SK-N-SH (cell line): ENCODE measurements at regions not wholly inside any gene's neighbourhood (a gene's known extent, or its start where the extent isn't known, plus 50 kb on each side); places are given as distances from the start of the nearest gene placed in this dataset.

ENCODE experiments used
- CTCF ChIA-PET: fragments of 300-600, 350-600 bp; formaldehyde crosslinking; extraction: SDS; loops from one replicate; lab custom pipeline; 2021; lab: Yijun Ruan, JAX
- POLR2A ChIA-PET: fragments of 350-600 bp; sonication (Branson Sonifier 250); formaldehyde crosslinking; extraction: SDS; loops from one replicate; lab custom pipeline; 2020; ENCODE audit warnings: antibody characterized with exemption, inconsistent platforms; lab: Yijun Ruan, JAX
- DNase-seq: peaks from one replicate; pipeline ENCODE4 v3.0.0; 2012
- H2AFZ ChIP-seq: fragments of 200-600 bp; sonication (generic); 2 replicates; pipeline ENCODE4 v1.8.1; 2016; ENCODE audit warnings: antibody characterized with exemption, mild to moderate bottlenecking, low read depth
- H3F3A ChIP-seq: fragments of 200-600 bp; sonication (generic); replicated peaks from 2 replicates; pipeline ENCODE3; 2016; ENCODE audit warnings: antibody characterized with exemption, mild to moderate bottlenecking; ENCODE audit not compliant: insufficient read depth
- H3K27ac ChIP-seq, 2 experiments: fragments of 200-500 bp in 1 of 2; fragments of 200-600 bp in 1 of 2; sonication (Bioruptor generic) in 1 of 2; sonication (generic), shearing (Covaris generic) in 1 of 2; 2 replicates each; pipeline versions ENCODE4 v1.5.1 to v1.6.1; 2014 to 2016; ENCODE audit warnings: low read depth in 2 of 2, inconsistent platforms in 1 of 2, low read length in 1 of 2, mild to moderate bottlenecking in 1 of 2, mixed read lengths in 1 of 2
- H3K27me3 ChIP-seq: fragments of 200-600 bp; sonication (generic), shearing (Covaris generic); 2 replicates; pipeline ENCODE4 v1.6.1; 2016; ENCODE audit warnings: mixed run types; ENCODE audit not compliant: insufficient read depth
- H3K36me3 ChIP-seq, 2 experiments: fragments of 200-500 bp in 1 of 2; fragments of 200-600 bp in 1 of 2; sonication (Bioruptor generic) in 1 of 2; sonication (generic) in 1 of 2; replicated peaks in 1 of 2; 2 replicates each; pipeline versions ENCODE3 to v1.5.1; 2014 to 2016; ENCODE audit warnings: low read length in 1 of 2, mild to moderate bottlenecking in 1 of 2; ENCODE audit not compliant: insufficient read depth in 2 of 2, control insufficient read depth in 1 of 2
- H3K4me1 ChIP-seq, 2 experiments: fragments of 200-500 bp in 1 of 2; fragments of 200-600 bp in 1 of 2; sonication (Bioruptor generic) in 1 of 2; sonication (generic), shearing (Covaris generic) in 1 of 2; 2 replicates each; pipeline versions ENCODE4 v1.5.1 to v1.6.1; 2014 to 2016; ENCODE audit warnings: low read depth in 1 of 2, low read length in 1 of 2, mixed run types in 1 of 2; ENCODE audit not compliant: insufficient read depth in 2 of 2, control insufficient read depth in 1 of 2
- H3K4me2 ChIP-seq: fragments of 200-600 bp; sonication (generic), shearing (Covaris generic); 2 replicates; pipeline ENCODE4 v1.6.1; 2017; ENCODE audit warnings: mixed run types
- H3K4me3 ChIP-seq, 2 experiments: fragments of 200-500 bp in 1 of 2; fragments of 200-600 bp in 1 of 2; sonication (Bioruptor generic) in 1 of 2; sonication (generic), shearing (Covaris generic) in 1 of 2; 2 replicates each; pipeline versions ENCODE4 v1.5.1 to v1.8.1; 2014 to 2016; ENCODE audit warnings: low read depth in 2 of 2, inconsistent platforms in 1 of 2, low read length in 1 of 2, mild to moderate bottlenecking in 1 of 2, mixed read lengths in 1 of 2, moderate library complexity in 1 of 2
- H3K79me2 ChIP-seq: fragments of 200-600 bp; sonication (generic); 2 replicates; pipeline ENCODE4 v1.8.1; 2017; ENCODE audit warnings: mild to moderate bottlenecking; ENCODE audit not compliant: insufficient read depth
- H3K9ac ChIP-seq: fragments of 200-600 bp; sonication (generic); 2 replicates; pipeline ENCODE4 v1.6.1; 2017; ENCODE audit warnings: mixed run types
- H3K9me2 ChIP-seq: fragments of 200-600 bp; sonication (generic); 2 replicates; pipeline ENCODE4 v1.6.1; 2017; ENCODE audit warnings: mixed run types
- H3K9me3 ChIP-seq: fragments of 200-600 bp; sonication (generic); 2 replicates; pipeline ENCODE4 v1.6.1; 2017; ENCODE audit warnings: mixed run types, mild to moderate bottlenecking, moderate library complexity
- H4K20me1 ChIP-seq: fragments of 200-600 bp; sonication (generic); 2 replicates; pipeline ENCODE4 v1.6.1; 2017; ENCODE audit warnings: mild to moderate bottlenecking, mixed run types; ENCODE audit not compliant: insufficient read depth
- ELF1 ChIP-seq: IDR thresholded peaks from 2 replicates; pipeline ENCODE4 v1.4.0; 2012
- EP300 ChIP-seq, 2 experiments: IDR thresholded peaks; 2 replicates each; pipeline versions ENCODE4 v1.4.0 to v1.6.1; 2012; ENCODE audit warnings: borderline replicate concordance in 1 of 2, low read depth in 1 of 2, low read length in 1 of 2
- EZH2phosphoT487 ChIP-seq: fragments of 200-600 bp; sonication (generic); IDR thresholded peaks from 2 replicates; pipeline ENCODE4 v1.6.1; 2017; ENCODE audit warnings: low read depth, mixed run types, mild to moderate bottlenecking, antibody characterized with exemption, moderate library complexity, borderline replicate concordance
- FOXM1 ChIP-seq: IDR thresholded peaks from 2 replicates; pipeline ENCODE4 v1.4.0; 2012; ENCODE audit warnings: low read depth, mild to moderate bottlenecking
- GABPA ChIP-seq: IDR thresholded peaks from 2 replicates; pipeline ENCODE4 v1.4.0; 2012; ENCODE audit warnings: low read depth, mild to moderate bottlenecking
- JUND ChIP-seq: IDR thresholded peaks from 2 replicates; pipeline ENCODE4 v1.4.0; 2012
- NFIC ChIP-seq: IDR thresholded peaks from 2 replicates; pipeline ENCODE4 v1.4.0; 2012; ENCODE audit warnings: borderline replicate concordance
- SMC3 ChIP-seq: IDR thresholded peaks from 2 replicates; pipeline ENCODE4 v1.6.1; 2012; ENCODE audit warnings: low read depth, low read length, improper control_type of control experiment
- WGBS: methylation state at CpG from one replicate; pipeline ENCODE4 v1.1.6; 2017; ENCODE audit warnings: low lambda C conversion rate; 5-methylcytosine and 5-hydroxymethylcytosine counted together
- TF ChIP-seq, protein P1 (sequence below): fragments of 200-600 bp; sonication (generic); IDR thresholded peaks from 2 replicates; pipeline ENCODE4 v1.6.1; 2017; ENCODE audit warnings: antibody characterized with exemption, mild to moderate bottlenecking, moderate library complexity
- TF ChIP-seq, protein P2 (sequence below): fragments of 150-350 bp; IDR thresholded peaks from 2 replicates; pipeline ENCODE4 v1.6.1; 2016; ENCODE audit warnings: mild to moderate bottlenecking, low read depth, low read length
- TF ChIP-seq, protein P3 (sequence below): IDR thresholded peaks from 2 replicates; pipeline ENCODE4 v1.4.0; 2012; ENCODE audit warnings: low read depth, borderline replicate concordance
- TF ChIP-seq, protein P4 (sequence below): IDR thresholded peaks from 2 replicates; pipeline ENCODE4 v1.4.0; 2012; ENCODE audit warnings: low read depth
- TF ChIP-seq, protein P5 (sequence below): fragments of 150-350 bp; IDR thresholded peaks from 2 replicates; pipeline ENCODE4 v1.6.1; 2017; ENCODE audit warnings: antibody characterized with exemption, low read length, low read depth, borderline replicate concordance

DNA sequence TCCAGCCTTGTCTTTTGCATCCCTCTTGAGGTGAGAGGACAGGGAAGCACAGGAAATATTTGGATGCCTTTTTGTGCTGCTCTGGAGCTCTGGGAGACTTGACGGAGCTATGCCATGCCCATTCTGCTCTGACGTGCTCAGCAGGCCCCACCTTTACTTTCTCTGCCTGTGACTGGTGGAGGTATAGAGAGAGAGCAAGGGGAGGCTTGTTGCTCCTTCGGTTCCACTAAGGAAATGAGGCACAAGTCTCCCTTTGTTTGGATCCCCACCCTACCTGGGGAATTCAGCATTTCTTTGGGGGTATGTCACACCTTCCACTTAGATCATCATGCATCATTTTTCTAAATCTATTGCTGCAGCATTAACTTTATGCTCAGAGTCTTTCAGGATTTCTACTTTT, 121.8 kb upstream of the CNTLN start:
- Histone ChIP-seq H3K4me3 (no peak overlapping the region), H3K27me3 (no peaks in the 10 kb centered on the region), H3K79me2 (no peaks in the 10 kb centered on the region), H3K9me3 (no peaks in the 10 kb centered on the region), H3F3A (no peaks in the 10 kb centered on the region), H3K27ac (no peak overlapping the region), H3K9me2 (no peaks in the 10 kb centered on the region), H2AFZ (no peak overlapping the region), H3K4me2 (no peak overlapping the region), H4K20me1 (no peaks in the 10 kb centered on the region), H3K9ac (no peak overlapping the region), H3K36me3 (no peaks in the 10 kb centered on the region), H3K4me1 (no peaks in the 10 kb centered on the region; a peak in 2 of 4 replicates)
- TF ChIP-seq JUND (no peak), FOXM1 (no peak), EZH2phosphoT487 (no peak), EP300 (IDR thresholded peaks at IDR 0.05; ENCODE audit: borderline replicate concordance in 1 of 2, low read depth in 1 of 2, low read length in 1 of 2) (no peak)
- TF ChIP-seq, protein P1, sequence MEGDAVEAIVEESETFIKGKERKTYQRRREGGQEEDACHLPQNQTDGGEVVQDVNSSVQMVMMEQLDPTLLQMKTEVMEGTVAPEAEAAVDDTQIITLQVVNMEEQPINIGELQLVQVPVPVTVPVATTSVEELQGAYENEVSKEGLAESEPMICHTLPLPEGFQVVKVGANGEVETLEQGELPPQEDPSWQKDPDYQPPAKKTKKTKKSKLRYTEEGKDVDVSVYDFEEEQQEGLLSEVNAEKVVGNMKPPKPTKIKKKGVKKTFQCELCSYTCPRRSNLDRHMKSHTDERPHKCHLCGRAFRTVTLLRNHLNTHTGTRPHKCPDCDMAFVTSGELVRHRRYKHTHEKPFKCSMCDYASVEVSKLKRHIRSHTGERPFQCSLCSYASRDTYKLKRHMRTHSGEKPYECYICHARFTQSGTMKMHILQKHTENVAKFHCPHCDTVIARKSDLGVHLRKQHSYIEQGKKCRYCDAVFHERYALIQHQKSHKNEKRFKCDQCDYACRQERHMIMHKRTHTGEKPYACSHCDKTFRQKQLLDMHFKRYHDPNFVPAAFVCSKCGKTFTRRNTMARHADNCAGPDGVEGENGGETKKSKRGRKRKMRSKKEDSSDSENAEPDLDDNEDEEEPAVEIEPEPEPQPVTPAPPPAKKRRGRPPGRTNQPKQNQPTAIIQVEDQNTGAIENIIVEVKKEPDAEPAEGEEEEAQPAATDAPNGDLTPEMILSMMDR: no peak
- TF ChIP-seq, protein P2, sequence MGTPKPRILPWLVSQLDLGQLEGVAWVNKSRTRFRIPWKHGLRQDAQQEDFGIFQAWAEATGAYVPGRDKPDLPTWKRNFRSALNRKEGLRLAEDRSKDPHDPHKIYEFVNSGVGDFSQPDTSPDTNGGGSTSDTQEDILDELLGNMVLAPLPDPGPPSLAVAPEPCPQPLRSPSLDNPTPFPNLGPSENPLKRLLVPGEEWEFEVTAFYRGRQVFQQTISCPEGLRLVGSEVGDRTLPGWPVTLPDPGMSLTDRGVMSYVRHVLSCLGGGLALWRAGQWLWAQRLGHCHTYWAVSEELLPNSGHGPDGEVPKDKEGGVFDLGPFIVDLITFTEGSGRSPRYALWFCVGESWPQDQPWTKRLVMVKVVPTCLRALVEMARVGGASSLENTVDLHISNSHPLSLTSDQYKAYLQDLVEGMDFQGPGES: no peak
- TF ChIP-seq, protein P3, sequence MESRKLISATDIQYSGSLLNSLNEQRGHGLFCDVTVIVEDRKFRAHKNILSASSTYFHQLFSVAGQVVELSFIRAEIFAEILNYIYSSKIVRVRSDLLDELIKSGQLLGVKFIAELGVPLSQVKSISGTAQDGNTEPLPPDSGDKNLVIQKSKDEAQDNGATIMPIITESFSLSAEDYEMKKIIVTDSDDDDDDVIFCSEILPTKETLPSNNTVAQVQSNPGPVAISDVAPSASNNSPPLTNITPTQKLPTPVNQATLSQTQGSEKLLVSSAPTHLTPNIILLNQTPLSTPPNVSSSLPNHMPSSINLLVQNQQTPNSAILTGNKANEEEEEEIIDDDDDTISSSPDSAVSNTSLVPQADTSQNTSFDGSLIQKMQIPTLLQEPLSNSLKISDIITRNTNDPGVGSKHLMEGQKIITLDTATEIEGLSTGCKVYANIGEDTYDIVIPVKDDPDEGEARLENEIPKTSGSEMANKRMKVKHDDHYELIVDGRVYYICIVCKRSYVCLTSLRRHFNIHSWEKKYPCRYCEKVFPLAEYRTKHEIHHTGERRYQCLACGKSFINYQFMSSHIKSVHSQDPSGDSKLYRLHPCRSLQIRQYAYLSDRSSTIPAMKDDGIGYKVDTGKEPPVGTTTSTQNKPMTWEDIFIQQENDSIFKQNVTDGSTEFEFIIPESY: no peak
- DNase-seq: no peak
- ChIA-PET POLR2A (no interaction called here), CTCF (no interaction called here)
- 63% methylated on average over 3 of the region's 3 CpGs for WGBS

DNA sequence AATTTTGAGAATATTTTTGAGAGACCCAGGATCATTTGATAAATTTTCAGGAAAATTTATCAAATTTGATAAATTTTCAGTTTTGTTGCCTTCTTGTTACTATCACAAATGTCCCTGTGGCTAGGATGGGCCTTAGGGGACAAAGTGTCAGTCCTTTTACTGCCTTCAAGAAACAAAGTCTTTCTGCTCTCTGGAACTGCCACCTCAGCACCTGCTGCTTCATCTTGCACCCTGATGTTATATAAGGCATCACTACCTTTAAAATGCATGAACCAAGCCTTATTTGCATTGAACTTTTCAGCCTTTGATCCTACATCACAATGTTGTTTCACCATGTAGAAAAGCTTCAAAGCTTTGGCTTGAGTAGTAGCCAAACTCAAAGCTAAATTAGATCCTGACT, 123.0 kb upstream of the CNTLN start:
- H3K4me3 ChIP-seq: no peak overlapping the region
- no peaks in the 10 kb centered on the region for H3K9me2 ChIP-seq
- ChIA-PET CTCF (no interaction called here), POLR2A (no interaction called here)
- no peaks in the 10 kb centered on the region for H3K27me3 ChIP-seq
- H4K20me1 ChIP-seq: no peaks in the 10 kb centered on the region
- no peaks in the 10 kb centered on the region for H3K79me2 ChIP-seq
- no peak overlapping the region for H3K9ac ChIP-seq
- H3K9me3 ChIP-seq: no peaks in the 10 kb centered on the region
- no peaks in the 10 kb centered on the region; a peak in 1 of 4 replicates for H3K4me1 ChIP-seq
- H3K27ac ChIP-seq: no peak overlapping the region
- DNase-seq: no peak
- H3K36me3 ChIP-seq: no peaks in the 10 kb centered on the region
- no peak overlapping the region for H3K4me2 ChIP-seq
- H3F3A ChIP-seq: no peaks in the 10 kb centered on the region
- no peak overlapping the region for H2AFZ ChIP-seq
- TF ChIP-seq SMC3: no peak
- TF ChIP-seq, protein P1: no peak
- TF ChIP-seq EP300 (IDR thresholded peaks at IDR 0.05; ENCODE audit: borderline replicate concordance in 1 of 2, low read depth in 1 of 2, low read length in 1 of 2): no peak
- TF ChIP-seq, protein P3: no peak
- no peak for TF ChIP-seq JUND
- TF ChIP-seq, protein P4, sequence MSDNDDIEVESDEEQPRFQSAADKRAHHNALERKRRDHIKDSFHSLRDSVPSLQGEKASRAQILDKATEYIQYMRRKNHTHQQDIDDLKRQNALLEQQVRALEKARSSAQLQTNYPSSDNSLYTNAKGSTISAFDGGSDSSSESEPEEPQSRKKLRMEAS: no peak
- no peak for TF ChIP-seq ELF1
- TF ChIP-seq GABPA: no peak
- TF ChIP-seq, protein P5, sequence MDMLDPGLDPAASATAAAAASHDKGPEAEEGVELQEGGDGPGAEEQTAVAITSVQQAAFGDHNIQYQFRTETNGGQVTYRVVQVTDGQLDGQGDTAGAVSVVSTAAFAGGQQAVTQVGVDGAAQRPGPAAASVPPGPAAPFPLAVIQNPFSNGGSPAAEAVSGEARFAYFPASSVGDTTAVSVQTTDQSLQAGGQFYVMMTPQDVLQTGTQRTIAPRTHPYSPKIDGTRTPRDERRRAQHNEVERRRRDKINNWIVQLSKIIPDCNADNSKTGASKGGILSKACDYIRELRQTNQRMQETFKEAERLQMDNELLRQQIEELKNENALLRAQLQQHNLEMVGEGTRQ: no peak
- no peak for TF ChIP-seq NFIC
- TF ChIP-seq, protein P2: no peak
